Sigmoid colon (tissue), 4 donors: ENCODE measurements at regions not wholly inside any gene's neighbourhood (a gene's known extent, or its start where the extent isn't known, plus 50 kb on each side); places are given as distances from the start of the nearest gene placed in this dataset.
A peak's percentile ranks its signal among the peaks of the same experiment; 100 is the strongest.

Experiments
- EP300 ChIP-seq, 4 donors: sonication (generic); formaldehyde crosslinking; IDR thresholded peaks; one replicate each; pipeline ENCODE4 v1.6.1; 2017; ENCODE audit warnings: antibody characterized with exemption in 4 of 4
- POLR2A ChIP-seq, 2 donors: fragments of 450-650 bp; IDR thresholded peaks; one replicate each; pipeline ENCODE4 v1.6.1; 2016; ENCODE audit warnings: antibody characterized with exemption in 2 of 2, mild to moderate bottlenecking in 2 of 2, moderate library complexity in 2 of 2
- POLR2AphosphoS5 ChIP-seq, 4 donors: sonication (generic); formaldehyde crosslinking; IDR thresholded peaks; one replicate each; pipeline ENCODE4 v1.6.1; 2017; ENCODE audit warnings: antibody characterized with exemption in 4 of 4
- TF ChIP-seq, protein P1 (sequence below), 4 experiments: fragments of 450-650 bp in 3 of 4; fragments of 200-600 bp in 1 of 4; IDR thresholded peaks; one replicate each; pipeline ENCODE4 v1.5.1; 2016 to 2019; ENCODE audit warnings: antibody characterized with exemption in 4 of 4, mild to moderate bottlenecking in 3 of 4, moderate library complexity in 2 of 4

DNA sequence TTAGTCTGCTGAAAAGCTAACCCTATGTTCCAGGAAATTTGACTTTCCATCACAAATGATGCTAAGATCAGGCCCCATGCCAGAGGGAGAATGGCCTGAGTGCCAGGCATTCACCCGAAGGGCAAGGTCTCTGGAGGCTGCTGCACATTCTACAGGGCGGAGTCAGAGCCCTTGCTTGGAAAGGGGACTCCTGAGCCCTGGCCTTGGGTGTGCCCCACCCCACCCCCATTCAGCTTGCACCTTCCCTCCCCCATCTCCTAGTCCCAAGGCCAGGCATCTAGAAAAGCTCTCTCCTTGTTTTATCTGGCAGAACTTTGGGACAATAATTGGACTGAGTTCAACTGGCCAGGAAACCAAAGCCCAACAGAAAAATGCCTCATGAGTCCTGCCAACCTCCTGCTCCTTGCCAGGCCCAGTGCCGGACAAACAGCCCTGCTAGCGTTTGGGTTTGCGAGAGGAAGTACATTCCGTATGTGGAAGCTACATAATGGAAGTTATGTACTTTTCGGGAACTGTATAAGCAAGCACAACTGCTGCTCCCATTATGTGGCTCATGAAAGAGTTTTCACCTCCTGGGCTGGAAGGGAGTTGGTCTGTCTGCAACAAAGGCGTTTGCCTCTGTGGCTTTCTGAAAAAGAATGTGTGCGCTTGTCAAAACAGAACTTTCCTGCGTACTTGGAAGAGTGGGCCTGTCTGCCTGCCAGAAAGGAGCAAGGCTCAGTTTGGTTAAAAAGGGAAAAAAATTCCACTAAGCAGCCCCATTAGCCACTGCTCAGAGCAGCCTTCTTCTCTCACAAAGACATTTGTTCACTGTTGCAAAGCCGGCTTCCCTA lies 321.5 kb upstream of the CTNNB1 start:
- TF ChIP-seq, protein P1, sequence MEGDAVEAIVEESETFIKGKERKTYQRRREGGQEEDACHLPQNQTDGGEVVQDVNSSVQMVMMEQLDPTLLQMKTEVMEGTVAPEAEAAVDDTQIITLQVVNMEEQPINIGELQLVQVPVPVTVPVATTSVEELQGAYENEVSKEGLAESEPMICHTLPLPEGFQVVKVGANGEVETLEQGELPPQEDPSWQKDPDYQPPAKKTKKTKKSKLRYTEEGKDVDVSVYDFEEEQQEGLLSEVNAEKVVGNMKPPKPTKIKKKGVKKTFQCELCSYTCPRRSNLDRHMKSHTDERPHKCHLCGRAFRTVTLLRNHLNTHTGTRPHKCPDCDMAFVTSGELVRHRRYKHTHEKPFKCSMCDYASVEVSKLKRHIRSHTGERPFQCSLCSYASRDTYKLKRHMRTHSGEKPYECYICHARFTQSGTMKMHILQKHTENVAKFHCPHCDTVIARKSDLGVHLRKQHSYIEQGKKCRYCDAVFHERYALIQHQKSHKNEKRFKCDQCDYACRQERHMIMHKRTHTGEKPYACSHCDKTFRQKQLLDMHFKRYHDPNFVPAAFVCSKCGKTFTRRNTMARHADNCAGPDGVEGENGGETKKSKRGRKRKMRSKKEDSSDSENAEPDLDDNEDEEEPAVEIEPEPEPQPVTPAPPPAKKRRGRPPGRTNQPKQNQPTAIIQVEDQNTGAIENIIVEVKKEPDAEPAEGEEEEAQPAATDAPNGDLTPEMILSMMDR (IDR thresholded peaks at IDR 0.05): no peak
- TF ChIP-seq POLR2A (IDR thresholded peaks at IDR 0.05) (no peak), EP300 (IDR thresholded peaks at IDR 0.05) (no peak), POLR2AphosphoS5 (IDR thresholded peaks at IDR 0.05) (peak in 3 of 4 donors; percentile 26 to 64 (median 38))
